ENCODE measurements at regions not wholly inside any gene's neighbourhood (a gene's known extent, or its start where the extent isn't known, plus 50 kb on each side); places are given as distances from the start of the nearest gene placed in this dataset.

DNA sequence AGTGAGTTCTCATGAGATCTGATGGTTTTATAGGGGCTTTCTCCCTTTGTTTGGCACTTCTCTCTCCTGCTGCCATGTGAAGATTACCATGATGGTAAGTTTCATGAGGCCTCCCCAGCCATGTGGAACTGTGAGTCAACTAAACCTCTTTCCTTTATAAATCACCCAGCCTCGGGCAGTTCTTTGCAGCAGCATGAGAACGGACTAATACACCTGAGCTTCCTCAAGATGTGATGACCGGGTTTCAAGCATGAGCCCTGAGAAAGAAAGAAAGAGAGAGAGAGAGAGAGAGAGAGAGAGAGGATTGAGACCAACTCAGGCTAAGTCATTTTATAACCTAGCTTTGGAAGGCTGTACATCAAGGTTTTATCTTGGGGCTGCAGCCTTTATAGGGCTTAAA, 167.7 kb upstream of the SERPINE2 start:
- TF ChIP-seq, protein P1, sequence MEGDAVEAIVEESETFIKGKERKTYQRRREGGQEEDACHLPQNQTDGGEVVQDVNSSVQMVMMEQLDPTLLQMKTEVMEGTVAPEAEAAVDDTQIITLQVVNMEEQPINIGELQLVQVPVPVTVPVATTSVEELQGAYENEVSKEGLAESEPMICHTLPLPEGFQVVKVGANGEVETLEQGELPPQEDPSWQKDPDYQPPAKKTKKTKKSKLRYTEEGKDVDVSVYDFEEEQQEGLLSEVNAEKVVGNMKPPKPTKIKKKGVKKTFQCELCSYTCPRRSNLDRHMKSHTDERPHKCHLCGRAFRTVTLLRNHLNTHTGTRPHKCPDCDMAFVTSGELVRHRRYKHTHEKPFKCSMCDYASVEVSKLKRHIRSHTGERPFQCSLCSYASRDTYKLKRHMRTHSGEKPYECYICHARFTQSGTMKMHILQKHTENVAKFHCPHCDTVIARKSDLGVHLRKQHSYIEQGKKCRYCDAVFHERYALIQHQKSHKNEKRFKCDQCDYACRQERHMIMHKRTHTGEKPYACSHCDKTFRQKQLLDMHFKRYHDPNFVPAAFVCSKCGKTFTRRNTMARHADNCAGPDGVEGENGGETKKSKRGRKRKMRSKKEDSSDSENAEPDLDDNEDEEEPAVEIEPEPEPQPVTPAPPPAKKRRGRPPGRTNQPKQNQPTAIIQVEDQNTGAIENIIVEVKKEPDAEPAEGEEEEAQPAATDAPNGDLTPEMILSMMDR (IDR thresholded peaks at IDR 0.05): no peak
- no peak for TF ChIP-seq EZH2phosphoT487 (IDR thresholded peaks at IDR 0.05)
